ENCODE measurements at regions not wholly inside any gene's neighbourhood (a gene's known extent, or its start where the extent isn't known, plus 50 kb on each side); places are given as distances from the start of the nearest gene placed in this dataset.

GRCh38 chrX:113075521-113075920 lies 234.9 kb upstream of the AMOT start:
- TF ChIP-seq, protein P1, sequence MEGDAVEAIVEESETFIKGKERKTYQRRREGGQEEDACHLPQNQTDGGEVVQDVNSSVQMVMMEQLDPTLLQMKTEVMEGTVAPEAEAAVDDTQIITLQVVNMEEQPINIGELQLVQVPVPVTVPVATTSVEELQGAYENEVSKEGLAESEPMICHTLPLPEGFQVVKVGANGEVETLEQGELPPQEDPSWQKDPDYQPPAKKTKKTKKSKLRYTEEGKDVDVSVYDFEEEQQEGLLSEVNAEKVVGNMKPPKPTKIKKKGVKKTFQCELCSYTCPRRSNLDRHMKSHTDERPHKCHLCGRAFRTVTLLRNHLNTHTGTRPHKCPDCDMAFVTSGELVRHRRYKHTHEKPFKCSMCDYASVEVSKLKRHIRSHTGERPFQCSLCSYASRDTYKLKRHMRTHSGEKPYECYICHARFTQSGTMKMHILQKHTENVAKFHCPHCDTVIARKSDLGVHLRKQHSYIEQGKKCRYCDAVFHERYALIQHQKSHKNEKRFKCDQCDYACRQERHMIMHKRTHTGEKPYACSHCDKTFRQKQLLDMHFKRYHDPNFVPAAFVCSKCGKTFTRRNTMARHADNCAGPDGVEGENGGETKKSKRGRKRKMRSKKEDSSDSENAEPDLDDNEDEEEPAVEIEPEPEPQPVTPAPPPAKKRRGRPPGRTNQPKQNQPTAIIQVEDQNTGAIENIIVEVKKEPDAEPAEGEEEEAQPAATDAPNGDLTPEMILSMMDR (IDR thresholded peaks at IDR 0.05; ENCODE audit: borderline replicate concordance, insufficient read depth, low read depth, low read length) = no peak
- no peak overlapping the region for H3K4me3 ChIP-seq (ENCODE audit: low read depth, low read length)

- H3K4me3 ChIP-seq (ENCODE audit: low read depth, low read length) = no peak overlapping the region
- TF ChIP-seq, protein P1 (IDR thresholded peaks at IDR 0.05; ENCODE audit: borderline replicate concordance, insufficient read depth, low read depth, low read length) = no peak
Observed at GRCh38 chrX:113059714-113060113, 219.1 kb upstream of the AMOT start.

DNA sequence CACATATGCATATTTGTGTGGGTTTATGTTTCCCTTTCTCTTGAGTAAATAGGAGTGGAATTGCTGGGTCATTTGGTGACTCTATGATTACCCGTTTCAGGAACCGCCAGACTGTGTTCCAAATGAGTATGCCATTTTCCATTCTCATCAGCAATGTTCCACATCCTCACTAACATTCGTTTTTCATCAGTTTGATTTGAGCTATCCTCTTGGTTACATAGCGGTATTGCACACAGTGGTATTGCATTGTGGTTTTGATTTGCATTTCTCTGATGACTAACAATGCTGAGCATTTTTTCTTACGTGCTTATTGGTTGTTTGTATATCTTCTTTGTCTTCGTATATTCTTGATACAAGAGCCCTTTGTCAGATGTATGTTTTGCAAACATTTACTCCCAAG lies 218.0 kb upstream of the AMOT start:
- no peak overlapping the region for H3K4me3 ChIP-seq (ENCODE audit: low read depth, low read length)
- TF ChIP-seq, protein P1 (IDR thresholded peaks at IDR 0.05; ENCODE audit: borderline replicate concordance, insufficient read depth, low read depth, low read length) = no peak

DNA sequence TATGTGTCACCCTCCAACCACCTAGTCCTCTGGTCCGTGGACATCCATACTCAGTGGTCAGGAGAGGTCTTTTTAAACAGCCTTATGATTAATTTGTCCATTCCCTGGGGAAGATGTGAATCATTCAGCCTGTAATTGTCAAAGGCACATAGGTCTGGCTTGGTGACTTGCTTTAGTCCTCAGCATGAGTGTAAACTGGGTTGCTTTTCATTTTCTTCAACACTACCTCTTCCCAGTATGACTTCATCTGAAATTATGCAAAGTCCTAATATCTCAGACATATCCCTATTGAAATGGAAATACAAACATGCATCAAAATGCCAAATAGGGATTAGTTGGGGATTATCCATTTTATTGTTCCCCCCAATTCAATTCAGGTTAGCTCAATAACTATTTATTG lies 208.3 kb upstream of the AMOT start:
- TF ChIP-seq, protein P1 (IDR thresholded peaks at IDR 0.05; ENCODE audit: borderline replicate concordance, insufficient read depth, low read depth, low read length) = no peak
- no peak overlapping the region for H3K4me3 ChIP-seq (ENCODE audit: low read depth, low read length)

- no peak overlapping the region for H3K4me3 ChIP-seq (ENCODE audit: low read depth, low read length)
- TF ChIP-seq, protein P1 (IDR thresholded peaks at IDR 0.05; ENCODE audit: borderline replicate concordance, insufficient read depth, low read depth, low read length) = no peak
Observed at GRCh38 chrX:113048480-113048879, 207.8 kb upstream of the AMOT start.

DNA sequence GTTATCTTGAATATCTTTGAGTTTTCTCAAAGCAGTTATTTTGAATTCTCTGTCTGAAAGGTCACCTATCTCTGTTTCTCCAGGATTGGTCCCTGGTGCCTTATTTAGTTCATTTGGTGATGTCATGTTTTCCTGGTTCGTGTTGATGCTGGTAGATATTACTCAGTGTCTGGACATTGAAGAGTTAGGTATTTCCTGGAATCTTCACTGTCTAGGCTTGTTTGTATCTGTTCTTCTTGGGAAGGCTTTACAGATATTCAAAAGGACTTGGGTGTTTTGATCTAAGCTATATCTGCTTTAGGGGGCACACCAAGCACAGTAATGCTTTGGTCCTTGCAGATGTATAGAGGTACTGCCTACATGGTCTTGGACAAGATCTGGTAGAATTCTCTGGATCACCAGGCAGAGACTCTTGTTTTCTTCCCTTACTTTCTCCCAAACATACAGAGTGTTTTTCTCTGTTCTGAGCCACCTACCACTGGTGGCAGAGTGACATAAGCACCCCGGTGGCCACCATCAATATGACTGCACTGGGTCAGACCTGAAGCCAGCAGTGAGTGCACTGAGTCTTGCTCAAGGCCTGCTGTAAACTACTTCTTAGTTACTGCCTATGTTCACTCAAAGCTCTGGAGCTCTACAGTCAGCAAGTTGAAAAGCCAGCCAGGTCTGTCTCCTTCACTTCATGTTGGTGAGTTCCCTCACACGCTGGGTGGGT lies 193.5 kb upstream of the AMOT start:
- no peak overlapping the region for H3K4me3 ChIP-seq (ENCODE audit: low read depth, low read length)
- TF ChIP-seq, protein P1 (IDR thresholded peaks at IDR 0.05; ENCODE audit: borderline replicate concordance, insufficient read depth, low read depth, low read length) = no peak

DNA sequence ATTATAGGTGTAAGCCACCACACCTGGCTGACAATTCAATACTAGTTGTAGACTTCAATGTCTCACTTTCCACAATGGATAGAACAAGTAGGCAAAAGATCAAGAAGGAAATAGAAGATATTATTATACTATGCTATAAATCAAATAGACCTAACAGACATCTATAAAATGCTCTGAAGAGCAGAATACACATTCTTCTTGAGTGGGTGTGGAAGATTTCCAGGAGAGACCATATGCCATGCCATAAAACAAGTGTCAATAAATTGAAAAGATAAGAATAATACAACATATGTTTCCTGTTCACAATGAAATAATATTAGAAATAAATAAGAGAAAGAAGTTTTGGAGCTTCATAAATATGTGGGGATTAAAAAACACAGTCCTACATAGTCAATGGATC lies 179.3 kb upstream of the AMOT start:
- H3K4me3 ChIP-seq (ENCODE audit: low read depth, low read length) = no peak overlapping the region
- TF ChIP-seq, protein P1 (IDR thresholded peaks at IDR 0.05; ENCODE audit: borderline replicate concordance, insufficient read depth, low read depth, low read length) = no peak

Data from GM12875 (cell line).